Cardiac muscle cell (in vitro differentiated cells and primary cell): ENCODE measurements at regions not wholly inside any gene's neighbourhood (a gene's known extent, or its start where the extent isn't known, plus 50 kb on each side); places are given as distances from the start of the nearest gene placed in this dataset.
"Not testable (repeated sequence)": the region's sequence is repeated elsewhere in the genome, so short reads cannot be mapped to it uniquely, and the experiment has no call there.

Experiments
- DNase-seq, 2 donors: peaks; one replicate each; pipeline versions ENCODE4 v3.0.0 to v3.0.0-alpha.2; 2010 to 2017; ENCODE audit warnings: low read depth in 1 of 2, low spot score in 1 of 2
- H3K27ac ChIP-seq: fragments of 200-600 bp; sonication (generic); 2 replicates; pipeline ENCODE4 v1.5.1; 2016
- H3K27me3 ChIP-seq: fragments of 200-600 bp; sonication (generic); 2 replicates; pipeline ENCODE4 v1.6.0; 2016; ENCODE audit warnings: control low read depth
- H3K36me3 ChIP-seq: fragments of 200-600 bp; sonication (generic); 2 replicates; pipeline ENCODE4 v1.5.1; 2016; ENCODE audit warnings: control low read depth
- H3K4me1 ChIP-seq: fragments of 200-600 bp; sonication (generic); 2 replicates; pipeline ENCODE4 v1.8.1; 2017; ENCODE audit warnings: low read depth, mild to moderate bottlenecking, mixed run types
- H3K4me3 ChIP-seq: fragments of 200-600 bp; sonication (generic); 2 replicates; pipeline ENCODE4 v1.5.1; 2016; ENCODE audit warnings: mild to moderate bottlenecking
- H3K9me3 ChIP-seq: fragments of 200-600 bp; sonication (generic); 2 replicates; pipeline ENCODE4 v1.5.1; 2017; ENCODE audit warnings: low read depth, mild to moderate bottlenecking, control low read depth
- CTCF ChIP-seq: IDR thresholded peaks from 2 replicates; pipeline ENCODE4 v1.5.1; 2012; ENCODE audit warnings: low read depth, mild to moderate bottlenecking, low read length

GRCh38 chr11:49851511-49851910, 100.7 kb upstream of the OR4C13 start:
- TF ChIP-seq CTCF, result no peak
- no peak for DNase-seq
- Histone ChIP-seq H3K9me3 (no peaks in the 10 kb centered on the region), H3K36me3 (no peaks in the 10 kb centered on the region), H3K27ac (no peak overlapping the region), H3K4me3 (no peak overlapping the region), H3K27me3 (no peaks in the 10 kb centered on the region), H3K4me1 (no peaks in the 10 kb centered on the region)

- DNase-seq, result no peak
- H3K36me3 ChIP-seq, result no peaks in the 10 kb centered on the region
- H3K27ac ChIP-seq, result no peak overlapping the region
- no peaks in the 10 kb centered on the region for H3K4me1 ChIP-seq
- H3K4me3 ChIP-seq, result no peak overlapping the region
- TF ChIP-seq CTCF, result no peak
- no peaks in the 10 kb centered on the region for H3K9me3 ChIP-seq
- H3K27me3 ChIP-seq, result no peaks in the 10 kb centered on the region
These were observed 100.2 kb upstream of the OR4C13 start for GRCh38 chr11:49851971-49852389.

- H3K27me3 ChIP-seq, H3K4me3 ChIP-seq, H3K9me3 ChIP-seq, H3K4me1 ChIP-seq, H3K27ac ChIP-seq, H3K36me3 ChIP-seq, DNase-seq: not testable (repeated sequence)
These were observed 63.3 kb upstream of the OR4C13 start for GRCh38 chr11:49888875-49889274.

- not testable (repeated sequence) for H3K27ac ChIP-seq, H3K4me1 ChIP-seq, H3K9me3 ChIP-seq, DNase-seq, H3K36me3 ChIP-seq, H3K27me3 ChIP-seq, H3K4me3 ChIP-seq
These were observed 60.1 kb upstream of the OR4C13 start for GRCh38 chr11:49891910-49892671.

- not testable (repeated sequence) for DNase-seq, H3K36me3 ChIP-seq, H3K27me3 ChIP-seq, H3K4me3 ChIP-seq, H3K27ac ChIP-seq, H3K4me1 ChIP-seq, H3K9me3 ChIP-seq
These were observed 58.7 kb upstream of the OR4C13 start for GRCh38 chr11:49893442-49893841.
